Peyer's patch (tissue), 4 donors: ENCODE measurements at regions not wholly inside any gene's neighbourhood (a gene's known extent, or its start where the extent isn't known, plus 50 kb on each side); places are given as distances from the start of the nearest gene placed in this dataset.
"Not testable (repeated sequence)": the region's sequence is repeated elsewhere in the genome, so short reads cannot be mapped to it uniquely, and the experiment has no call there.

ENCODE experiments used
- CTCF ChIP-seq, 6 experiments: fragments of 450-650 bp in 4 of 6; fragments of 200-600 bp in 2 of 6; sonication (generic) in 1 of 6; IDR thresholded peaks; one replicate each; pipeline ENCODE4 v1.5.1; 2017 to 2019; ENCODE audit warnings: antibody characterized with exemption in 6 of 6, mild to moderate bottlenecking in 3 of 6, moderate library complexity in 1 of 6
- POLR2A ChIP-seq, 2 donors: fragments of 450-650 bp; IDR thresholded peaks; one replicate each; pipeline ENCODE4 v1.5.1; 2017; ENCODE audit warnings: antibody characterized with exemption in 2 of 2, mild to moderate bottlenecking in 2 of 2, moderate library complexity in 2 of 2

- TF ChIP-seq CTCF, POLR2A (IDR thresholded peaks at IDR 0.05): not testable (repeated sequence)
These were observed 118.4 kb upstream of the PTPN20 start for GRCh38 chr10:46792657-46793357.
